Iris pigment epithelial cell (primary cell): ENCODE measurements at regions not wholly inside any gene's neighbourhood (a gene's known extent, or its start where the extent isn't known, plus 50 kb on each side); places are given as distances from the start of the nearest gene placed in this dataset.
"Not testable (repeated sequence)": the region's sequence is repeated elsewhere in the genome, so short reads cannot be mapped to it uniquely, and the experiment has no call there.

Experiments
- DNase-seq: peaks from one replicate; pipeline ENCODE4 v3.0.0-alpha.2; 2011; ENCODE audit warnings: low read depth

GRCh38 chr1:45258059-45258650 is 51.8 kb upstream of the ZSWIM5 start:
- no peak for DNase-seq

GRCh38 chr1:45259053-45259452 is 52.6 kb upstream of the ZSWIM5 start:
- no peak for DNase-seq

- peak; percentile 44 for DNase-seq
Observed at GRCh38 chr1:45260244-45260643, 53.8 kb upstream of the ZSWIM5 start.

- DNase-seq = no peak
Observed at GRCh38 chr1:45263132-45263531, 56.7 kb upstream of the ZSWIM5 start.

- no peak for DNase-seq
Observed at GRCh38 chr1:45265244-45265643, 58.8 kb upstream of the ZSWIM5 start.

- peak; percentile 91 for DNase-seq
Observed at GRCh38 chr1:45266151-45266801, 59.9 kb upstream of the ZSWIM5 start.

GRCh38 chr1:45268310-45268709 is 58.4 kb upstream of the HPDL start:
- DNase-seq = not testable (repeated sequence)

- not testable (repeated sequence) for DNase-seq
Observed at GRCh38 chr1:45272267-45272666, 54.4 kb upstream of the HPDL start.

GRCh38 chr1:45272913-45273371 is 53.8 kb upstream of the HPDL start:
- DNase-seq = peak; percentile 92

GRCh38 chr1:45275054-45275453 is 51.6 kb upstream of the HPDL start:
- no peak for DNase-seq
